ENCODE measurements at regions not wholly inside any gene's neighbourhood (a gene's known extent, or its start where the extent isn't known, plus 50 kb on each side); places are given as distances from the start of the nearest gene placed in this dataset.

GRCh38 chr10:28151636-28152035, 151.2 kb downstream of the MPP7 start:
- Histone ChIP-seq H3K36me3 (ENCODE audit: control insufficient read depth, insufficient read depth, low read length) (no peaks in the 10 kb centered on the region), H3K27ac (ENCODE audit: insufficient read depth, low read length) (no peak overlapping the region), H3K79me2 (ENCODE audit: control insufficient read depth, insufficient read depth, low read length) (no peaks in the 10 kb centered on the region), H3K4me1 (ENCODE audit: control insufficient read depth, extremely low read depth, insufficient read depth, low read length) (no peaks in the 10 kb centered on the region), H2AFZ (ENCODE audit: low read length) (no peak overlapping the region), H3K27me3 (ENCODE audit: control insufficient read depth, insufficient read depth, low read length) (no peaks in the 10 kb centered on the region), H3K4me3 (replicated peaks in 1 of 4; ENCODE audit: control extremely low read depth in 1 of 4, insufficient read depth in 1 of 4, low read depth in 3 of 4, low read length in 4 of 4) (no peak overlapping the region), H3K9me3 (ENCODE audit: control insufficient read depth, insufficient read depth, low read depth, low read length) (no peaks in the 10 kb centered on the region), H3K4me2 (ENCODE audit: extremely low read depth, insufficient read depth, low read length) (no peak overlapping the region), H4K20me1 (ENCODE audit: control insufficient read depth, extremely low read depth, insufficient read depth, low read length) (no peaks in the 10 kb centered on the region), H3K9ac (ENCODE audit: insufficient read depth, low read length) (no peak overlapping the region)
- no peak for DNase-seq (ENCODE audit: low read depth in 2 of 2)
- TF ChIP-seq, protein P1, sequence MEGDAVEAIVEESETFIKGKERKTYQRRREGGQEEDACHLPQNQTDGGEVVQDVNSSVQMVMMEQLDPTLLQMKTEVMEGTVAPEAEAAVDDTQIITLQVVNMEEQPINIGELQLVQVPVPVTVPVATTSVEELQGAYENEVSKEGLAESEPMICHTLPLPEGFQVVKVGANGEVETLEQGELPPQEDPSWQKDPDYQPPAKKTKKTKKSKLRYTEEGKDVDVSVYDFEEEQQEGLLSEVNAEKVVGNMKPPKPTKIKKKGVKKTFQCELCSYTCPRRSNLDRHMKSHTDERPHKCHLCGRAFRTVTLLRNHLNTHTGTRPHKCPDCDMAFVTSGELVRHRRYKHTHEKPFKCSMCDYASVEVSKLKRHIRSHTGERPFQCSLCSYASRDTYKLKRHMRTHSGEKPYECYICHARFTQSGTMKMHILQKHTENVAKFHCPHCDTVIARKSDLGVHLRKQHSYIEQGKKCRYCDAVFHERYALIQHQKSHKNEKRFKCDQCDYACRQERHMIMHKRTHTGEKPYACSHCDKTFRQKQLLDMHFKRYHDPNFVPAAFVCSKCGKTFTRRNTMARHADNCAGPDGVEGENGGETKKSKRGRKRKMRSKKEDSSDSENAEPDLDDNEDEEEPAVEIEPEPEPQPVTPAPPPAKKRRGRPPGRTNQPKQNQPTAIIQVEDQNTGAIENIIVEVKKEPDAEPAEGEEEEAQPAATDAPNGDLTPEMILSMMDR (conservative IDR thresholded peaks at IDR 0.05 in 1 of 2, IDR thresholded peaks at IDR 0.05 in 1 of 2; ENCODE audit: low read depth in 1 of 2, low read length in 2 of 2): no peak

- no peak overlapping the region for H2AFZ ChIP-seq (ENCODE audit: low read length)
- no peaks in the 10 kb centered on the region for H3K36me3 ChIP-seq (ENCODE audit: control insufficient read depth, insufficient read depth, low read length)
- no peak overlapping the region for H3K4me2 ChIP-seq (ENCODE audit: extremely low read depth, insufficient read depth, low read length)
- no peaks in the 10 kb centered on the region for H3K4me1 ChIP-seq (ENCODE audit: control insufficient read depth, extremely low read depth, insufficient read depth, low read length)
- H4K20me1 ChIP-seq (ENCODE audit: control insufficient read depth, extremely low read depth, insufficient read depth, low read length): no peaks in the 10 kb centered on the region
- no peak overlapping the region for H3K4me3 ChIP-seq (replicated peaks in 1 of 4; ENCODE audit: control extremely low read depth in 1 of 4, insufficient read depth in 1 of 4, low read depth in 3 of 4, low read length in 4 of 4)
- H3K9me3 ChIP-seq (ENCODE audit: control insufficient read depth, insufficient read depth, low read depth, low read length): no peaks in the 10 kb centered on the region
- H3K27ac ChIP-seq (ENCODE audit: insufficient read depth, low read length): no peak overlapping the region
- no peak for TF ChIP-seq EZH2 (IDR thresholded peaks at IDR 0.05; ENCODE audit: low read length, missing control alignments)
- TF ChIP-seq, protein P1 (conservative IDR thresholded peaks at IDR 0.05 in 1 of 2, IDR thresholded peaks at IDR 0.05 in 1 of 2; ENCODE audit: low read depth in 1 of 2, low read length in 2 of 2): no peak
- H3K9ac ChIP-seq (ENCODE audit: insufficient read depth, low read length): no peak overlapping the region
- no peaks in the 10 kb centered on the region for H3K27me3 ChIP-seq (ENCODE audit: control insufficient read depth, insufficient read depth, low read length)
- no peaks in the 10 kb centered on the region for H3K79me2 ChIP-seq (ENCODE audit: control insufficient read depth, insufficient read depth, low read length)
- DNase-seq (ENCODE audit: low read depth in 2 of 2): no peak
Measured at GRCh38 chr10:28149746-28150145, 150.9 kb upstream of the ODAD2 start.

DNA sequence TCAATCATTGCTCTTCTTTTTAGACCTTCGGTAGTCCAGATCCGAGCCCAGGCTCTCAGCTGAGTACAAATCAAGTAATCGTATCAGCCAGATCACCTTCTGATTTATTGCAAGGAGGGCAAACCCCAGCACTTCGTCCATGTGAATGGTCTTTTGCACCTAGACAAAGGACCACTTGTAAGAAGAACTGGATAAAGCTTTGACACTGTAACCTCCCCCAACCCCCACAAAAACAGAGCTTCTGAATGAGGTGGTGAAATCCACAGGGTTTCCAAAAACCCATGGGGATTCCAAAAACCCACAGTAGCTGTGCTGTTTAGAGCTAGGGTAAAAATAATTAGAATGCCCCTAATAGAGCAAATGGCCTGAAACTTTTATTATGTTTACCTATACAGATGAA, 148.8 kb upstream of the ODAD2 start:
- Histone ChIP-seq H3K27ac (ENCODE audit: insufficient read depth, low read length) (no peak overlapping the region), H4K20me1 (ENCODE audit: control insufficient read depth, extremely low read depth, insufficient read depth, low read length) (no peaks in the 10 kb centered on the region), H2AFZ (ENCODE audit: low read length) (no peak overlapping the region), H3K36me3 (ENCODE audit: control insufficient read depth, insufficient read depth, low read length) (no peaks in the 10 kb centered on the region), H3K9me3 (ENCODE audit: control insufficient read depth, insufficient read depth, low read depth, low read length) (no peaks in the 10 kb centered on the region), H3K4me3 (replicated peaks in 1 of 4; ENCODE audit: control extremely low read depth in 1 of 4, insufficient read depth in 1 of 4, low read depth in 3 of 4, low read length in 4 of 4) (no peak overlapping the region), H3K9ac (ENCODE audit: insufficient read depth, low read length) (no peak overlapping the region), H3K79me2 (ENCODE audit: control insufficient read depth, insufficient read depth, low read length) (no peaks in the 10 kb centered on the region), H3K4me1 (ENCODE audit: control insufficient read depth, extremely low read depth, insufficient read depth, low read length) (no peaks in the 10 kb centered on the region), H3K4me2 (ENCODE audit: extremely low read depth, insufficient read depth, low read length) (no peak overlapping the region), H3K27me3 (ENCODE audit: control insufficient read depth, insufficient read depth, low read length) (no peaks in the 10 kb centered on the region)
- DNase-seq (ENCODE audit: low read depth in 2 of 2): no peak
- TF ChIP-seq, protein P1 (conservative IDR thresholded peaks at IDR 0.05 in 1 of 2, IDR thresholded peaks at IDR 0.05 in 1 of 2; ENCODE audit: low read depth in 1 of 2, low read length in 2 of 2): no peak
- no peak for TF ChIP-seq EZH2 (IDR thresholded peaks at IDR 0.05; ENCODE audit: low read length, missing control alignments)
